HEK293 (cell line): ENCODE measurements at regions not wholly inside any gene's neighbourhood (a gene's known extent, or its start where the extent isn't known, plus 50 kb on each side); places are given as distances from the start of the nearest gene placed in this dataset.

Source experiments
- CTCF ChIP-seq: fragments of 450-650 bp; formaldehyde crosslinking; IDR thresholded peaks from 2 replicates; pipeline ENCODE4 v1.5.1; 2016; ENCODE audit warnings: missing biosample characterization, missing genetic modification characterization
- HOXD13 ChIP-seq: sonication (generic); formaldehyde crosslinking; IDR thresholded peaks from 2 replicates; pipeline ENCODE4 v1.8.0; 2022; ENCODE audit warnings: missing genetic modification reagents, borderline replicate concordance
- KLF16 ChIP-seq: fragments of 450-650 bp; formaldehyde crosslinking; IDR thresholded peaks from 2 replicates; pipeline ENCODE4 v1.5.1; 2017; ENCODE audit warnings: missing biosample characterization, missing genetic modification characterization
- PRDM10 ChIP-seq: fragments of 450-650 bp; formaldehyde crosslinking; IDR thresholded peaks from 2 replicates; pipeline ENCODE4 v1.5.1; 2016; ENCODE audit warnings: missing biosample characterization, missing genetic modification characterization
- PRDM2 ChIP-seq: fragments of 450-650 bp; formaldehyde crosslinking; IDR thresholded peaks from 2 replicates; pipeline ENCODE4 v1.5.1; 2016; ENCODE audit warnings: missing biosample characterization, missing genetic modification characterization, borderline replicate concordance
- REST ChIP-seq: fragments of 450-650 bp; formaldehyde crosslinking; IDR thresholded peaks from 2 replicates; pipeline ENCODE4 v1.5.1; 2016; ENCODE audit warnings: missing biosample characterization, missing genetic modification characterization
- ZNF121 ChIP-seq: fragments of 450-650 bp; formaldehyde crosslinking; IDR thresholded peaks from 2 replicates; pipeline ENCODE4 v1.5.1; 2016; ENCODE audit warnings: missing biosample characterization, missing genetic modification characterization
- ZNF274 ChIP-seq, 2 experiments: fragments of 200-500 bp in 1 of 2; fragments of 450-650 bp in 1 of 2; sonication (Bioruptor generic) in 1 of 2; formaldehyde crosslinking in 1 of 2; IDR thresholded peaks; 2 replicates each; pipeline versions ENCODE4 v1.5.1 to v1.6.1; 2014 to 2016; ENCODE audit warnings: borderline replicate concordance in 1 of 2, inconsistent platforms in 1 of 2, low read length in 1 of 2, missing biosample characterization in 1 of 2, missing genetic modification characterization in 1 of 2
- ZNF398 ChIP-seq: fragments of 450-650 bp; formaldehyde crosslinking; IDR thresholded peaks from 2 replicates; pipeline ENCODE4 v1.5.1; 2017; ENCODE audit warnings: missing biosample characterization, missing genetic modification characterization
- ZNF596 ChIP-seq: fragments of 450-650 bp; IDR thresholded peaks from 2 replicates; pipeline ENCODE4 v1.5.0; 2018; ENCODE audit warnings: missing biosample characterization, mild to moderate bottlenecking, missing genetic modification characterization, moderate library complexity

- TF ChIP-seq CTCF (tag by site-specific recombination) (no peak), KLF16 (no peak), ZNF121 (no peak), ZNF596 (tag by site-specific recombination) (no peak), ZNF398 (tag by site-specific recombination) (no peak), ZNF274 (IDR thresholded peaks at IDR 0.05; ENCODE audit: low read length) (no peak), ZNF274 (tag by site-specific recombination; IDR thresholded peaks at IDR 0.05; ENCODE audit: borderline replicate concordance) (no peak), HOXD13 (CRISPR knock-in tag) (no peak), PRDM10 (no peak), PRDM2 (no peak), REST (tag by site-specific recombination) (no peak)
Measured at GRCh38 chr15:38867556-38867955, 302.9 kb upstream of the RASGRP1 start.
